ENCODE measurements at regions not wholly inside any gene's neighbourhood (a gene's known extent, or its start where the extent isn't known, plus 50 kb on each side); places are given as distances from the start of the nearest gene placed in this dataset.

DNA sequence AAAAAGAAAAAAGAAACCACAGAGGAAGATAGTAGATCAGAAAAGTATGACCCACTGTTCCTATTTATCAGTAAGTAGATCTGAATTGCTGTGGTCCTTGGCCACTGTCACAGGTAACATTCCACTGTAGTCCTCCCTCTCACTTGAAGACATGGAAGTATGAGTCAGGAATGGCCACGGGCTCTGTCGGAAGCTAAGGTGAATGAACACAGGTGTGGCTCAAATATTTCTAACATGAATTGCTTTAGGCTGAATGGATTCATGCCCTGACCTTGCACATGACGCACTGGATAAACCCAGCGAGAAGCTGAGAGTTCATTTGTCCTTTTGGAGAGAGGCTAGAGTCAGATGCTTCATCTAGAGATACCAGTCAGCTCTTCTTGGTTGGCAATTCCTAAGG, 224.5 kb upstream of the SP8 start:
- Histone ChIP-seq H3K36me3 (no peaks in the 10 kb centered on the region), H3K27ac (no peak overlapping the region), H3K4me1 (replicated peaks) (no peaks in the 10 kb centered on the region), H3K9me3 (no peaks in the 10 kb centered on the region), H3K4me3 (no peak overlapping the region), H3K27me3 (replicated peaks; ENCODE audit: insufficient read depth) (no peaks in the 10 kb centered on the region)
- TF ChIP-seq POLR2A (IDR thresholded peaks at IDR 0.05) (no peak), POLR2AphosphoS5 (IDR thresholded peaks at IDR 0.05) (no peak)
- TF ChIP-seq, protein P1, sequence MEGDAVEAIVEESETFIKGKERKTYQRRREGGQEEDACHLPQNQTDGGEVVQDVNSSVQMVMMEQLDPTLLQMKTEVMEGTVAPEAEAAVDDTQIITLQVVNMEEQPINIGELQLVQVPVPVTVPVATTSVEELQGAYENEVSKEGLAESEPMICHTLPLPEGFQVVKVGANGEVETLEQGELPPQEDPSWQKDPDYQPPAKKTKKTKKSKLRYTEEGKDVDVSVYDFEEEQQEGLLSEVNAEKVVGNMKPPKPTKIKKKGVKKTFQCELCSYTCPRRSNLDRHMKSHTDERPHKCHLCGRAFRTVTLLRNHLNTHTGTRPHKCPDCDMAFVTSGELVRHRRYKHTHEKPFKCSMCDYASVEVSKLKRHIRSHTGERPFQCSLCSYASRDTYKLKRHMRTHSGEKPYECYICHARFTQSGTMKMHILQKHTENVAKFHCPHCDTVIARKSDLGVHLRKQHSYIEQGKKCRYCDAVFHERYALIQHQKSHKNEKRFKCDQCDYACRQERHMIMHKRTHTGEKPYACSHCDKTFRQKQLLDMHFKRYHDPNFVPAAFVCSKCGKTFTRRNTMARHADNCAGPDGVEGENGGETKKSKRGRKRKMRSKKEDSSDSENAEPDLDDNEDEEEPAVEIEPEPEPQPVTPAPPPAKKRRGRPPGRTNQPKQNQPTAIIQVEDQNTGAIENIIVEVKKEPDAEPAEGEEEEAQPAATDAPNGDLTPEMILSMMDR (IDR thresholded peaks at IDR 0.05), result no peak
- 80% methylated on average over 4 of the region's 4 CpGs for WGBS
- DNase-seq (ENCODE audit: low spot score), result no peak
- intact Hi-C loops (cut with DNase I), result no loop called here

DNA sequence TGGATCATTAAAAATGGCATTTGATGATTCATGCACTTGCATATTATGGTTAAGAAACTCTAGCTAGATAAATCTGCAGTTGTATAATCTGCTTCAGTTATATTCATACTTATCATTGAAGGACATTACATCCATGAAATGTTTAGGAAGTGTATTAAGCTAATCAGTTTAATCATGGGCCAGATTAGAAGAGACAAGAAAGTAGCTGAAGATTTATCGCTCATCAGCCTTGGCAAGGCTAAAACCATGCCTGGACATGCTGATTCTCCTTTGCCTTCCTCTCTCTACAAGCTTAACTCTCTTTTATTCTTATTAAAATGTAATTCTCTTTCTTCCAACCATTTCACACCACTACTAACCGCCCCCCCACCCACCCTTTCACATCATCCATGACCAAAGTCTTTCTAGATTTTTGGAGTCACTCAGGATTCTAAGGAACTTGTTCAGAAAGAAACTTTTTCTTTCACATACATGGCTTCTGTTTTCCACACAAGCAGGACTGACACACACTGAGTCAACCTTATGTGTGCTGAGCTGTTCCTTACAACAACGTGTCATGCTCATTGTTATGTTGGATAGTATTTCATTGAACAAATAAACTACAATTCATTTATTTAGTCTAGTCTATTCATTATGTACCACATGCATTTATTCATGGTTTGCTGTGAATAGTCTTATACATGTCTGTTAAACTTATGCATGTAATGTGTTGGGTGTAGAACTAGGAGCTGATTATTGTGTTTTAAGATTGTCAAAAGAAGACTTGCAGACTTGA, 227.3 kb upstream of the SP8 start:
- no peaks in the 10 kb centered on the region for H3K36me3 ChIP-seq
- WGBS, result 49% methylated on average over 3 of the region's 3 CpGs

GRCh38 chr7:21020667-21021066, 234.0 kb upstream of the SP8 start:
- WGBS, result 22% methylated on average over 2 of the region's 2 CpGs
- intact Hi-C loops (cut with DNase I), result no loop called here
- no peak for DNase-seq (ENCODE audit: low spot score)

More for the DNA sequence above, 227.3 kb upstream of the SP8 start:
- H3K9me3 ChIP-seq, result no peaks in the 10 kb centered on the region
- H3K4me3 ChIP-seq, result no peak overlapping the region
- no peak for TF ChIP-seq POLR2A (IDR thresholded peaks at IDR 0.05)
- TF ChIP-seq, protein P1 (IDR thresholded peaks at IDR 0.05), result no peak
- intact Hi-C loops (cut with DNase I), result no loop called here
- no peak overlapping the region for H3K27ac ChIP-seq
- no peaks in the 10 kb centered on the region for H3K4me1 ChIP-seq (replicated peaks)
- DNase-seq (ENCODE audit: low spot score), result no peak
- H3K27me3 ChIP-seq (replicated peaks; ENCODE audit: insufficient read depth), result no peaks in the 10 kb centered on the region

GRCh38 chr7:21023841-21024484, 237.3 kb upstream of the SP8 start:
- TF ChIP-seq POLR2A (IDR thresholded peaks at IDR 0.05) (no peak), POLR2AphosphoS5 (IDR thresholded peaks at IDR 0.05) (no peak)
- TF ChIP-seq, protein P1 (IDR thresholded peaks at IDR 0.05), result no peak
- H3K4me3 ChIP-seq, result no peak overlapping the region

More at GRCh38 chr7:21020667-21021066, 234.0 kb upstream of the SP8 start:
- Histone ChIP-seq H3K4me3 (no peak overlapping the region), H3K27ac (no peak overlapping the region), H3K27me3 (replicated peaks; ENCODE audit: insufficient read depth) (no peaks in the 10 kb centered on the region), H3K9me3 (no peaks in the 10 kb centered on the region), H3K4me1 (replicated peaks) (no peaks in the 10 kb centered on the region), H3K36me3 (no peaks in the 10 kb centered on the region)
- TF ChIP-seq POLR2AphosphoS5 (IDR thresholded peaks at IDR 0.05) (peak; percentile 57), POLR2A (IDR thresholded peaks at IDR 0.05) (no peak)
- TF ChIP-seq, protein P1 (IDR thresholded peaks at IDR 0.05), result no peak

DNA sequence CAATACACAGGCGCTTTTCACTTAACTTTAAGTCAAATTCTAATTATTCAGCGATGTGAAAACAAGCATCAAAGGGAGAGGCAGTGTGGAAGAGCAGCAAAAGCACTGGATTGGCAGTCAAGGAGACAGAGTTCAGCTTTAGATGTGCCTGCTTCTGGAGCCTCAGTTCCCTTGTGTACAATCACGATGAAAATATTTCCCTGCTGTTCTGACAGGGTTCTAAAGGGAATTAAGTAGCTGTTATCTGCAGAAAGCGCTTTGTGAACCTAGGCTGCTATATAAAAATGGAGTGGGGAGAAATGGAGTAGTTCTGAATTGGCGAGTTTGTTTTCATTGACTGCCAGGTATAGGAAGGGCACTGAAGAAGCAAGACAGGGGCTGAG, 237.8 kb upstream of the SP8 start:
- Histone ChIP-seq H3K4me1 (replicated peaks) (no peaks in the 10 kb centered on the region), H3K4me3 (no peak overlapping the region)
- intact Hi-C loops (cut with DNase I), result no loop called here

More at GRCh38 chr7:21023841-21024484, 237.3 kb upstream of the SP8 start:
- H3K9me3 ChIP-seq, result no peaks in the 10 kb centered on the region
- H3K27ac ChIP-seq, result no peak overlapping the region
- DNase-seq (ENCODE audit: low spot score), result no peak
- no peaks in the 10 kb centered on the region for H3K4me1 ChIP-seq (replicated peaks)
- H3K27me3 ChIP-seq (replicated peaks; ENCODE audit: insufficient read depth), result no peaks in the 10 kb centered on the region
- 55% methylated on average over 6 of the region's 6 CpGs for WGBS
- no peaks in the 10 kb centered on the region for H3K36me3 ChIP-seq
- intact Hi-C loops (cut with DNase I), result no loop called here

More for the DNA sequence above, 237.8 kb upstream of the SP8 start:
- no peaks in the 10 kb centered on the region for H3K27me3 ChIP-seq (replicated peaks; ENCODE audit: insufficient read depth)
- no peaks in the 10 kb centered on the region for H3K9me3 ChIP-seq
- no peaks in the 10 kb centered on the region for H3K36me3 ChIP-seq
- no peak for DNase-seq (ENCODE audit: low spot score)
- 80% methylated on average over 5 of the region's 5 CpGs for WGBS
- H3K27ac ChIP-seq, result no peak overlapping the region
- TF ChIP-seq POLR2AphosphoS5 (IDR thresholded peaks at IDR 0.05) (no peak), POLR2A (IDR thresholded peaks at IDR 0.05) (no peak)
- TF ChIP-seq, protein P1 (IDR thresholded peaks at IDR 0.05), result no peak
